ENCODE measurements at regions not wholly inside any gene's neighbourhood (a gene's known extent, or its start where the extent isn't known, plus 50 kb on each side); places are given as distances from the start of the nearest gene placed in this dataset.

- no peak for TF ChIP-seq CTCF (IDR thresholded peaks at IDR 0.05)
- no peak for TF ChIP-seq POLR2AphosphoS5 (IDR thresholded peaks at IDR 0.05)
- no peak for TF ChIP-seq POLR2A (IDR thresholded peaks at IDR 0.05)
- no peak for TF ChIP-seq EP300 (IDR thresholded peaks at IDR 0.05)
Measured at GRCh38 chr13:99661791-99662190, 160.5 kb downstream of the TM9SF2 start.
